ENCODE measurements at regions not wholly inside any gene's neighbourhood (a gene's known extent, or its start where the extent isn't known, plus 50 kb on each side); places are given as distances from the start of the nearest gene placed in this dataset.

GRCh38 chr4:96094183-96094582, 254.3 kb downstream of the PDHA2 start:
- TF ChIP-seq ISL1 (CRISPR knock-in tag; IDR thresholded peaks at IDR 0.05): no peak
- TF ChIP-seq ZC3H10 (CRISPR knock-in tag; IDR thresholded peaks at IDR 0.05): no peak
- no peak for TF ChIP-seq ZFP3 (CRISPR knock-in tag; IDR thresholded peaks at IDR 0.05)
- no peak for TF ChIP-seq RARB (CRISPR knock-in tag; IDR thresholded peaks at IDR 0.05)
- TF ChIP-seq CREB5 (CRISPR knock-in tag; IDR thresholded peaks at IDR 0.05; ENCODE audit: low read depth): no peak
- TF ChIP-seq, protein P1, sequence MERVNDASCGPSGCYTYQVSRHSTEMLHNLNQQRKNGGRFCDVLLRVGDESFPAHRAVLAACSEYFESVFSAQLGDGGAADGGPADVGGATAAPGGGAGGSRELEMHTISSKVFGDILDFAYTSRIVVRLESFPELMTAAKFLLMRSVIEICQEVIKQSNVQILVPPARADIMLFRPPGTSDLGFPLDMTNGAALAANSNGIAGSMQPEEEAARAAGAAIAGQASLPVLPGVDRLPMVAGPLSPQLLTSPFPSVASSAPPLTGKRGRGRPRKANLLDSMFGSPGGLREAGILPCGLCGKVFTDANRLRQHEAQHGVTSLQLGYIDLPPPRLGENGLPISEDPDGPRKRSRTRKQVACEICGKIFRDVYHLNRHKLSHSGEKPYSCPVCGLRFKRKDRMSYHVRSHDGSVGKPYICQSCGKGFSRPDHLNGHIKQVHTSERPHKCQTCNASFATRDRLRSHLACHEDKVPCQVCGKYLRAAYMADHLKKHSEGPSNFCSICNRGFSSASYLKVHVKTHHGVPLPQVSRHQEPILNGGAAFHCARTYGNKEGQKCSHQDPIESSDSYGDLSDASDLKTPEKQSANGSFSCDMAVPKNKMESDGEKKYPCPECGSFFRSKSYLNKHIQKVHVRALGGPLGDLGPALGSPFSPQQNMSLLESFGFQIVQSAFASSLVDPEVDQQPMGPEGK (CRISPR knock-in tag; IDR thresholded peaks at IDR 0.05; ENCODE audit: borderline replicate concordance): no peak
- no peak for TF ChIP-seq ZFP30 (CRISPR knock-in tag; IDR thresholded peaks at IDR 0.05)
- no peak for TF ChIP-seq SNAI2 (CRISPR knock-in tag; IDR thresholded peaks at IDR 0.05)
- no peak for TF ChIP-seq ZNF565 (CRISPR knock-in tag; conservative IDR thresholded peaks at IDR 0.05; ENCODE audit: low read depth)
